ENCODE measurements at regions not wholly inside any gene's neighbourhood (a gene's known extent, or its start where the extent isn't known, plus 50 kb on each side); places are given as distances from the start of the nearest gene placed in this dataset.

DNA sequence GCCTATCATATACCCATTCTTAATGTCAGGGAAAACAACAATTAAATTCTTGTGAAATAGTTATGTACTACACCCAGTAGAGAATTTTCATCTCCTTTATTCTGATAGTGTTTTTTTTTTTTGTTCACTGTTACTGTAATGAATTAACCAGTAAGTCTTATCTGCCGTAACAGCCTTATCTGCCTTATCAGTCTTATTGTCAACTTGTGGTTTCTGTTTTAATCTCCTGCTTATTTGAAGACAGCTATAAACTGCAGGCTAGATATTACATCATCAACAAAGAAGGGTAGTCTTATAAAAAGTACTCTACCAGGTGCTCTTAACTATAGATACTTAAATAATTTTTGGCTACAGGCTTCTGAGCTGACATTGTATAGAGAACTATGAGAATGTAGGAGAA, 79.5 kb downstream of the MAGEB5 start:
- Mint-ChIP-seq H3K4me1 (peaks cover 11% of the 10 kb centered on the region), H3K27ac (no peak overlapping the region), H3K27me3 (ENCODE audit: insufficient read depth) (no peaks in the 10 kb centered on the region), H3K36me3 (ENCODE audit: low read depth) (no peaks in the 10 kb centered on the region), H3K9me3 (peaks cover 35% of the 10 kb centered on the region), H3K4me3 (no peak overlapping the region)
- H3K9ac ChIP-seq (ENCODE audit: extremely low read depth, low read length, poor library complexity, severe bottlenecking) = no peak overlapping the region
- no peak for DNase-seq
- TF ChIP-seq, protein P1, sequence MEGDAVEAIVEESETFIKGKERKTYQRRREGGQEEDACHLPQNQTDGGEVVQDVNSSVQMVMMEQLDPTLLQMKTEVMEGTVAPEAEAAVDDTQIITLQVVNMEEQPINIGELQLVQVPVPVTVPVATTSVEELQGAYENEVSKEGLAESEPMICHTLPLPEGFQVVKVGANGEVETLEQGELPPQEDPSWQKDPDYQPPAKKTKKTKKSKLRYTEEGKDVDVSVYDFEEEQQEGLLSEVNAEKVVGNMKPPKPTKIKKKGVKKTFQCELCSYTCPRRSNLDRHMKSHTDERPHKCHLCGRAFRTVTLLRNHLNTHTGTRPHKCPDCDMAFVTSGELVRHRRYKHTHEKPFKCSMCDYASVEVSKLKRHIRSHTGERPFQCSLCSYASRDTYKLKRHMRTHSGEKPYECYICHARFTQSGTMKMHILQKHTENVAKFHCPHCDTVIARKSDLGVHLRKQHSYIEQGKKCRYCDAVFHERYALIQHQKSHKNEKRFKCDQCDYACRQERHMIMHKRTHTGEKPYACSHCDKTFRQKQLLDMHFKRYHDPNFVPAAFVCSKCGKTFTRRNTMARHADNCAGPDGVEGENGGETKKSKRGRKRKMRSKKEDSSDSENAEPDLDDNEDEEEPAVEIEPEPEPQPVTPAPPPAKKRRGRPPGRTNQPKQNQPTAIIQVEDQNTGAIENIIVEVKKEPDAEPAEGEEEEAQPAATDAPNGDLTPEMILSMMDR (conservative IDR thresholded peaks at IDR 0.05) = no peak
- no peak overlapping the region for H3K4me3 ChIP-seq (ENCODE audit: low read length)
- no CpG with 5 or more reads among the region's 1 CpG for WGBS, 2 experiments (ENCODE audit: insufficient coverage in 1 of 2, insufficient read length in 1 of 2)
- no peak overlapping the region for H3K27ac ChIP-seq (ENCODE audit: low read depth, low read length)
- H3K27me3 ChIP-seq (ENCODE audit: control insufficient read depth, insufficient read depth, low read length, poor library complexity, severe bottlenecking) = no peaks in the 10 kb centered on the region
- no peaks in the 10 kb centered on the region for H3K9me3 ChIP-seq (ENCODE audit: control insufficient read depth, low read length)
- H3K4me1 ChIP-seq (ENCODE audit: control insufficient read depth, insufficient read depth, low read length) = no peaks in the 10 kb centered on the region
- no peaks in the 10 kb centered on the region for H3K36me3 ChIP-seq (ENCODE audit: control insufficient read depth, insufficient read depth, low read length)

DNA sequence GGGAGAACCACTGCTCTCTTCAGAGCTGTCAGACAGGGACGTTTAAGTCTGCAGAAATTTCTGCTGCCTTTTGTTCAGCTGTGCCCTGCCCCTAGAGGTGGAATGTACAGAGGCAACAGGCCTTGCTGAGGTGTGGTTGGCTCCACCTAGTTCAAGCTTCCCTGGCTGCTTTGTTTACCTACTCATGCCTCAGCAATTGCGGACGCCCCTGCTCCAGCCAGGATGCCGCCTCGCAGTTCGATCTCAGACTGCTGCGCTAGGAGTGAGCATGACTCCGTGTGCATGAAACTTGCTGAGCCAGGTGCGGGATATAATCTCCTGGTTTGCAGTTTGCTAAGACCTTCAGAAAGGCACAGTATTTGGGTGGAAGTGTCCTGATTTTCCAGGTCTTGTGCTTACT, 70.9 kb downstream of the MAGEB5 start:
- Histone ChIP-seq H3K9ac (ENCODE audit: extremely low read depth, low read length, poor library complexity, severe bottlenecking) (no peak overlapping the region), H3K9me3 (ENCODE audit: control insufficient read depth, low read length) (peaks cover 6% of the 10 kb centered on the region), H3K27ac (ENCODE audit: low read depth, low read length) (no peak overlapping the region), H3K27me3 (ENCODE audit: control insufficient read depth, insufficient read depth, low read length, poor library complexity, severe bottlenecking) (no peaks in the 10 kb centered on the region), H3K4me3 (ENCODE audit: low read length) (no peak overlapping the region), H3K36me3 (ENCODE audit: control insufficient read depth, insufficient read depth, low read length) (no peaks in the 10 kb centered on the region), H3K4me1 (ENCODE audit: control insufficient read depth, insufficient read depth, low read length) (no peaks in the 10 kb centered on the region)
- H3K36me3 Mint-ChIP-seq (ENCODE audit: low read depth) = peaks cover 5% of the 10 kb centered on the region
- 93 to 100% methylated on average over 2 to 9 of the region's 9 CpGs for WGBS, 2 experiments (ENCODE audit: insufficient coverage in 1 of 2, insufficient read length in 1 of 2)
- no peak overlapping the region for H3K4me3 Mint-ChIP-seq
- no peaks in the 10 kb centered on the region for H3K4me1 Mint-ChIP-seq
- no peak for DNase-seq
- no peaks in the 10 kb centered on the region for H3K27me3 Mint-ChIP-seq (ENCODE audit: insufficient read depth)
- no peak overlapping the region for H3K27ac Mint-ChIP-seq
- TF ChIP-seq, protein P1 (conservative IDR thresholded peaks at IDR 0.05) = no peak
- H3K9me3 Mint-ChIP-seq = peaks cover 82% of the 10 kb centered on the region

All from endodermal cell (in vitro differentiated cells).